ENCODE measurements at regions not wholly inside any gene's neighbourhood (a gene's known extent, or its start where the extent isn't known, plus 50 kb on each side); places are given as distances from the start of the nearest gene placed in this dataset.

- in situ Hi-C loops (cut with HindIII; ENCODE audit: low pct_unique_long_range_greater_than_20kb, low sequenced_read_pairs): no loop called here
- no peak for TF ChIP-seq JUND (IDR thresholded peaks at IDR 0.05; ENCODE audit: low read depth)
- DNase-seq (ENCODE audit: low read depth in 1 of 2, low spot score in 1 of 2): no peak
Measured at GRCh38 chr2:8110716-8111115, 571.1 kb upstream of the ID2 start.

- TF ChIP-seq JUND (IDR thresholded peaks at IDR 0.05; ENCODE audit: low read depth): no peak
- in situ Hi-C loops (cut with HindIII; ENCODE audit: low pct_unique_long_range_greater_than_20kb, low sequenced_read_pairs): no loop called here
- DNase-seq (ENCODE audit: low read depth in 1 of 2, low spot score in 1 of 2): no peak
Measured at GRCh38 chr2:8111193-8111592, 570.7 kb upstream of the ID2 start.

GRCh38 chr2:8115456-8115855, 566.4 kb upstream of the ID2 start:
- in situ Hi-C loops (cut with HindIII; ENCODE audit: low pct_unique_long_range_greater_than_20kb, low sequenced_read_pairs): no loop called here
- TF ChIP-seq JUND (IDR thresholded peaks at IDR 0.05; ENCODE audit: low read depth): no peak
- no peak for DNase-seq (ENCODE audit: low read depth in 1 of 2, low spot score in 1 of 2)

GRCh38 chr2:8115966-8116365, 565.9 kb upstream of the ID2 start:
- TF ChIP-seq JUND (IDR thresholded peaks at IDR 0.05; ENCODE audit: low read depth): no peak
- DNase-seq (ENCODE audit: low read depth in 1 of 2, low spot score in 1 of 2): no peak
- in situ Hi-C loops (cut with HindIII; ENCODE audit: low pct_unique_long_range_greater_than_20kb, low sequenced_read_pairs): no loop called here

- TF ChIP-seq JUND (IDR thresholded peaks at IDR 0.05; ENCODE audit: low read depth): no peak
- in situ Hi-C loops (cut with HindIII; ENCODE audit: low pct_unique_long_range_greater_than_20kb, low sequenced_read_pairs): no loop called here
- DNase-seq (ENCODE audit: low read depth in 1 of 2, low spot score in 1 of 2): no peak
Measured at GRCh38 chr2:8116661-8117060, 565.2 kb upstream of the ID2 start.

- TF ChIP-seq JUND (IDR thresholded peaks at IDR 0.05; ENCODE audit: low read depth): no peak
- no peak for DNase-seq (ENCODE audit: low read depth in 1 of 2, low spot score in 1 of 2)
Measured at GRCh38 chr2:8118940-8119781, 562.7 kb upstream of the ID2 start.

GRCh38 chr2:8119782-8120505, 561.9 kb upstream of the ID2 start:
- in situ Hi-C loops (cut with HindIII; ENCODE audit: low pct_unique_long_range_greater_than_20kb, low sequenced_read_pairs): no loop called here
- TF ChIP-seq JUND (IDR thresholded peaks at IDR 0.05; ENCODE audit: low read depth): no peak
- peak in 1 of 2 experiments; percentile 19 for DNase-seq (ENCODE audit: low read depth in 1 of 2, low spot score in 1 of 2)

More at GRCh38 chr2:8118940-8119781, 562.7 kb upstream of the ID2 start:
- in situ Hi-C loops (cut with HindIII; ENCODE audit: low pct_unique_long_range_greater_than_20kb, low sequenced_read_pairs): no loop called here

GRCh38 chr2:8120506-8120860, 561.4 kb upstream of the ID2 start:
- DNase-seq (ENCODE audit: low read depth in 1 of 2, low spot score in 1 of 2): no peak
- in situ Hi-C loops (cut with HindIII; ENCODE audit: low pct_unique_long_range_greater_than_20kb, low sequenced_read_pairs): no loop called here
- TF ChIP-seq JUND (IDR thresholded peaks at IDR 0.05; ENCODE audit: low read depth): no peak

GRCh38 chr2:8121022-8121825, 560.6 kb upstream of the ID2 start:
- TF ChIP-seq JUND (IDR thresholded peaks at IDR 0.05; ENCODE audit: low read depth): no peak
- DNase-seq (ENCODE audit: low read depth in 1 of 2, low spot score in 1 of 2): no peak
- in situ Hi-C loops (cut with HindIII; ENCODE audit: low pct_unique_long_range_greater_than_20kb, low sequenced_read_pairs): no loop called here

- TF ChIP-seq JUND (IDR thresholded peaks at IDR 0.05; ENCODE audit: low read depth): no peak
- in situ Hi-C loops (cut with HindIII; ENCODE audit: low pct_unique_long_range_greater_than_20kb, low sequenced_read_pairs): no loop called here
- DNase-seq (ENCODE audit: low read depth in 1 of 2, low spot score in 1 of 2): no peak
Measured at GRCh38 chr2:8121826-8122513, 559.9 kb upstream of the ID2 start.

GRCh38 chr2:8122520-8122919, 559.3 kb upstream of the ID2 start:
- DNase-seq (ENCODE audit: low read depth in 1 of 2, low spot score in 1 of 2): no peak
- no peak for TF ChIP-seq JUND (IDR thresholded peaks at IDR 0.05; ENCODE audit: low read depth)
- in situ Hi-C loops (cut with HindIII; ENCODE audit: low pct_unique_long_range_greater_than_20kb, low sequenced_read_pairs): no loop called here

- DNase-seq (ENCODE audit: low read depth in 1 of 2, low spot score in 1 of 2): no peak
- in situ Hi-C loops (cut with HindIII; ENCODE audit: low pct_unique_long_range_greater_than_20kb, low sequenced_read_pairs): no loop called here
- no peak for TF ChIP-seq JUND (IDR thresholded peaks at IDR 0.05; ENCODE audit: low read depth)
Measured at GRCh38 chr2:8123464-8123863, 558.4 kb upstream of the ID2 start.

Data from T47D (cell line).